GM21529 (cell line): ENCODE measurements at regions not wholly inside any gene's neighbourhood (a gene's known extent, or its start where the extent isn't known, plus 50 kb on each side); places are given as distances from the start of the nearest gene placed in this dataset.

Source experiments
- ATAC-seq: cut with Tn5 transposase; IDR thresholded peaks from one replicate; pipeline ENCODE4 v1.9.1; 2021; ENCODE audit not compliant: unreplicated experiment

DNA sequence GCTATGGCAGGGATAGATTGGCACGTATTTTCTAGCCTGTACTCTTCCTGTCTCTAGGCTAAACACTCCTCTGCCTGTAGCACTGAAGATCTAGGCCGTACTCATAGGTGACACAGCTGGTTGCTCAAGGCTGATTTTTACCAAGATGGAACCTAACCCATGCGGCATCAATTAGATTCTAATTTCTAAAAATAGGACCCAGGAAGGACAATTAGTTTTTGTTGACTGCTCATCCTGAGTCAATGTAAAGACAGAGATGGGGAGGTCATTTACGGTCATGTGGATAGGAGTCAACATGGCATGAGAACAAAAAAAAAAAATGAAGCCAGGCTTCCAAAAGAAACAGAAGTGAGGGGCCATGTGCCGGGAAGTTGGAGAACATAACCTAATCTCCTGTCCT lies 360.7 kb upstream of the ETAA1 start:
- ATAC-seq: no peak

DNA sequence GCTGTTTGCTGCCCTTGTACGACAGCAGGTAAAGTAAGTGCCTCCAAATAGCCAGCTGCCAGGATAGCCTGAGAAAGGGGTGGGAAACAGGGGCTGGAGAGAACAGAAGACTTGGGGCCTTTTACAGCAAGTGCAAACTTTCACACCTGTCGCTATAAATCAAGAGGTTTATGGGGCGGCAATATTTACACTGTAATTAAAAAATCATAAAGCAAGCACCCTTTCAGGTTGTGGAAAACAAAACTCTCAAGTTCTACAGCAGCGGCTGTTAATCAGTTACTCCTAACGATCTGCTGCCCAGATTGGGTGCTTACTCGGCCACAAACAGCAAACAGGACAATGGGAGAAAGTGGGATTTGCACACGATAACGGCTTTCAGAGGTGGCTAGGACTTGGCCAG lies 359.5 kb upstream of the ETAA1 start:
- ATAC-seq: no peak

DNA sequence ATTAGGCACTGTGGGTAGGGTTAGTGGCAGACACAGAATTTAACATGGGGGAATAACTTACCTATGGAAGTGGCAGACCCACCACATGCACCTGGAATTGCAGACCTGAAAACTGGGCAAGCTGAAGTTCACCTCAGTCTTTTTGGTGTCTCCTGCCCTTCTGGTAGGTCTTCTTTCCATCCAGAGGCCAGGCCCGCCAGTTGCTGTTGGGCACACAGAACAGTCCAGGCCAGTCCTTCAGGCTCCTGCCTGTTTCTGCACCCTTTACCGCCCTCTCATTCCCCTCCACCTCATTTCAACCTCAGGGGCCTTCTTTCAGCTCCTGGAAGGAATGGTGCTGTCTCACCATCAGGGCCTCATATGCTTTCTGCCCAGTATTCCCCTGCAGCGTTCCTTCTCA lies 358.9 kb upstream of the ETAA1 start:
- no peak for ATAC-seq

DNA sequence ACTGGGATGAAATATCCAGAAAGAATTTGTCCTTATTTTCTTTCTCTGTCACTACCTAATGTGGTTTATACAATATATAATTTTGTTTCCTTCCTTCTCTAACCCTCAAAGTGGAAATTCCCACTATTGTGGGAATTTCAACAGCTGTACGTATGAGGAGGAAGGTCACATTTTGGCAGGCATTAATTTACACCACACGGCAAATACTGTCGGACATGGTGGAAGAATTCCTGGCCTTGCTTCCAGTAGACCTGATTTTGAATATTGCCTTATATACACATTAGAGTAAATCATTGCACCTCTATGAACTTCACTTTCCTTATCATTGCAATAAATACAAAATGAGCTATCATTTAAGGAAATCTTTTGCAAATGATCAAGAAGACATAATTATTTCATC lies 358.1 kb upstream of the ETAA1 start:
- no peak for ATAC-seq

DNA sequence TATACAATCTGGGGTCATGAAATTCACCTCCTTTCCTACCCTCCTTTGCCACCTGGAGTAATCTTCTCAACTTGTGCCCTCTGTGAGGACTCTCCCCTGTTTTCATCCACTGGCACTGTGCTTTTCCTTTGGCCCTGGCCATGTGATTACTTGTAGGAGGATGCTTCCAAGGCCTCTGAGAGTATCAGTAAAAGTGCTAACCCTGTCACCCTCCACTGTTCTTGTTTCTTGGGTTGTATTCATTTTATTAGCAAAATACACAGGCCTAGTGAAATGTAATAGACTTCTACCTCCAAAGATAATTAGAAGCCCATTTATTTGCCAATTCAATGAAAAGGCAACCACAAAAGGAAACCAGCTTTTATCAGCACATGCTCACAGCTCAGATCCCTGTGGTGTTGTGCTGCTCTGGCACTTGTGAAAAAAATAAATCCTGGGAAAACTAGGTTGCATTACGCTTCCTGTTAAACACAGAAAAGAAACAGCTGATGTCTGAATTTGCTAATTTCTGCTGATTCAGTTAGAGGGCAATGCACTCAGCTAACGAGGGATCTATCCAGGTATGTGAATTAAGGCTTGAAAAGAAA lies 357.5 kb upstream of the ETAA1 start:
- no peak for ATAC-seq

DNA sequence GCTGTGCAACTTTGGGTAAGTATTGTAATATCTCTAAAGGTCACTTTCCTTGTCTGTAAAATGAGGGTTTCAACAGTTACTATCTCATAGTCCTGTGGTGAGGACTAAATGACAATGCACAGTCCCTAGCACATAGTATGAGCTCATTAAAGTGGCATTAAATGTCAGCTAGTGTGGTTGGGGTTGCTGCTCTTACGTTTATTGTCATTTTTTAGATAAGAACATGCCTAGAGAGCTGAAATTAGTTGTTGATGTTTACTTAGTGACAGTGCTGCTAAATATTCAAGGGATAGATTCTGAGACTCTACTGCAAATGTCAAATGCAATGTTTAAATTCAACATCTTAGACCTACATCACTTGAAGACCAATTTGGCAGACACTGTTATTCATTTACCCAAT lies 356.1 kb upstream of the ETAA1 start:
- no peak for ATAC-seq

DNA sequence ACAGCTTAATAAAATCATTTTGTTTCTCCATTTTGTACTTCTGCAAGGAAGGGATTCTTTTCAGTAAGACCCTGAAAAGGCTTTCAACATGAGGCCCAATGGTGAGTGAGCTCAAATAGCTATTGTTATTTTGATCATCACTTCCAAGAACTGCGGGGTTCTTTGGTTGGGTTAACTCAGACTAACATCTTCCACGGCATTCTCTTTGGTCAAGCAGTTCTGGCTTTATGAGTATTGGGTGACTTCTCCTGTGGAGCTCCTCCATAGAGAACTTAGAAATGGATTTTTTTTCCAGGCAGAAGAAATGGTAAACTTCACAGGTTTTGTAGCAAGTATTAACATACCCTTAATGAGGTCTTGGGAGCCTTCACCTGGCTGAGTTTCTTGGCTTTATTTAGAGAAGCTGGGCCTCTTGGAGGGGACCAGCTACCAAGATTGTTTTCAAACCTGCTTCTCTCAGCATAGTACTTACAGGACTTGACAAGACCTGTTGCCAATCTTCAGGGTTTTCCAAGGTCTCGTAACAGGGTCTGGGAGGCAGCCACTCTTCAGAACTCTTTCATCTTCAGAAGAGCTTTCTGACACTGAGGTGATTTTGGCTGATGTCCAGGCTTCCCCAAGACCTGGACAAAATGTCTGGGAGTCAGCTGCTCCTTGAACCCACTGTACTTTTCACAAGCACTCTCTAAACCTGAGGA lies 353.2 kb upstream of the ETAA1 start:
- ATAC-seq: no peak

DNA sequence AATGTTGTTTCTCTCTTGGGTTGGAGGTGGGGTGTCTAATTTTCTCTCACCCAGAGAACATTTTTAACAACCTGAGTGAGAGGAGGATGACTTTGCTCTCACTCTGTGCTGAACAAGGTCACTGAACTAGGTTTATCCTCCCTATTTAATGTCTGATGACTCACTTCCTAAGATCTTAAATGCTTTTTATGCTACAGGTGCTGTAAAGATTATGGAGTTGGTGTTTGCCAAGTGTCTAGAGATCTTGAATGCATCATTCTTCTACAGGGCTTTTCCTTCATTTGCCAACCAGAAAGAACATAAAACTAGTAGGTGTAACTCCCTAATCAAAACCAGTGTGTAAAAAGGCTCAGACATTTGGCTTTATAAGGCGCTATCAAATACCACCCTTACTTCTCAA lies 350.5 kb upstream of the ETAA1 start:
- no peak for ATAC-seq

DNA sequence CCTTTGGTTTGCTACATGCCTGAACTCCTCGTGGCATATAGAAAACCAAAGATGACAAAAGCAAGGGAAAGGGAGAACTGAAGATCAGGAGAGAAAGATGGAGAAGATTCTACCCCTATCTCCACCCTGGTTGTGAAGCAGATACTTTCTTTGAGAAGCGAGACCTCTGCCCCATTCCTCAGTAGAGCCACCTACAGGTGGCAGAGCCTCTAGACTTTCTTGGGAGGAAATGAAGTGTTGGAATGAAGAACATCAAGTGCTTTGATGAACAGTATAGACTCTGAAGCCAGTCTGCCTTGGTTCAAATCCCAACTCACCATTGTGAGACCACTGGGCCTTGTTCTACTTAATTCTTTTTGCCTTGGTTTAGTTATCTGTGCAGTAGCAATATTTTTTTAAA lies 348.8 kb upstream of the ETAA1 start:
- no peak for ATAC-seq

DNA sequence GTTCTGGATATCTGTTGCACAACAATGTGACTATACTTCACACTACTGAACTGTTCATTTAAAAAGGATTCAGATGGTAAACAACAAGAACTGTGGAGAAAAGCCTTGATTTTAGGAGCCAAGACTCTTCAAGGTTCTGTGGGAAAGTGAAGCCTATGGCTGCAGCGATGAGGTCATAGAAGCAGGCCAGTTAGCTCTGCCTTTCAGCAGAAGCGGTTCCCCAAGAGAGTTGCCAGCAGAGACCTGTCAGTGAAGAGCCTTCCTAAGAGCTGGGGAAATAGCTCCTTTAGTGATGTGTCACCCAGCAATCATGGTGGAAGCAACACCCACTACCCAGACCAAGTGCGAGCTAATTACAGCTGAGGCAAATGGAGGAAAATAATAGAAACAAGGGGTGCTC lies 346.5 kb upstream of the ETAA1 start:
- no peak for ATAC-seq

DNA sequence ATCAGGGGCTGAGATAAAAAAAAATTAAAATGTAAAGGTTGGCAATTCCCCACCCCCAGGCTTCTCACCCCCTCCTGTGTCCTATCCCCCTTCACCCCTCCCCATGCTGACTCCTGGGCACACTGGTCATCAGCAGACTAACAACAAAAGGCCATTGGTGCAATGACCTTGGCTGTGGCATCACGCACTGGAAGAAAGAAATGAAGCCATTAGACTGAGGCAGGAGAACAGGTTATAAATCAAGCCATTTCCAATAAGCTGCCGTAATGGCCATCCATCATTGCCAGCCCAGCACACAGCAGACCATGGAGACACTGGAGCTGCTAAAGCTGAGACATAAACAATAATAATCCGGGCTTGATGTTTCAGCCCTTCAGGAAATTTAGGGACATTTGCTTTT lies 342.4 kb upstream of the ETAA1 start:
- ATAC-seq: no peak

DNA sequence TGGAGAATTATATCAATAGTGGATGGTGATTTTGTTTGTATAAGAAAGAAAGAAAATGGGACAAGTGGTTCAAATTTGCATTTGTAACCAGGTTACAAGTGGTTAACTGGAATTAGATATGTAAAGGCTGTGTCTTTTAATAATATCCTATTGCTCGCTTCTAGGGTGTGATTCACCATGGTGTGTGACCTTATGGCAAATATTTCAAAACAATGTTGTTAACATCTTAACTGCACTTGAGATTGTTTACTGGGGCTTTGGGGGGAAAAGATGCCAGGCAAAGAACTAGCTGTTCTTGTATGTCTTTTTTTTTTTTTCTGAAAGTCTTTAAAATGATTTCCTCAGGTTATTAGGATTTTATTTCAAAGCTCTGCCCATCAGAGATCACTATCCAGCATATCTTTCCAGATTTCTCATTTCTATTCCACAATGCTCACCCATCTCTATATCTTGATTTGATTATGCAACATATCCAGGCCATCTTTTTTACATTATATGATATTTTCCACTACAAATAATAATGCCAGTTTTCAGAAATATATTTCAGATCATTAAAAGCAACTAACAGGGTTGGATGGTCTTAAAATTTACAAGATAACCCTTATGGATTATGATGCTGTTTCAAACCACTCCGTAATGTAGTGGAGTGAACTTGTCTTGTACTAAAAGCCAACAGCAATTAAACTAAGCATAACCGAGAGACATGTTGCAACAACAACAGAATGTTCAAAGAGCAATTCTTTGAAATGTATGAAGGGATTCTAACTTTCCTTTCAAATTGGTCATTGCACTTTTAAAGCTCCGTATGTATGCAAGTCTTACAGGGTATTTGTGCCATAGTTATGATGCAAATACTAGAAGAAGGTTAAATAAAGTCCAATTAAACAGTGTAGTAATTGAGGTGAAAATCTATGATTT lies 341.5 kb upstream of the ETAA1 start:
- no peak for ATAC-seq

DNA sequence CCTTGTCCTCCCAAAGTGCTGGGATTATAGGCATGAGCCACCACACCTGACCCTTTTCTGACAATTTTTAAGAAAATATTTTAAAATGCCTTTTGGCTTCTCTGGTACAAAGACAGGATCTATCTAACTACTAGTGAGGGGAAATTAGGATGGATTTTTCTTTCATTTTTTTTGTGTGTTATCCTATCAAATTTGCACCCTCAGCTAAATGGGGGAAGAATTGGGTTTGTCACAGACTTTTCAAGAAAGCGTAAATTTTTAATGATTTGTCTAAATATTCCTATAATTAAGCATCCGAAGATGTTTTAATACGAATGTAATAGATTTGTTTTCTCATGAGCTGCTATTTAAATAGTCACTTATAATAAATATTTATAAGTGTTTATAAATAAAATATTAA lies 340.0 kb upstream of the ETAA1 start:
- no peak for ATAC-seq

DNA sequence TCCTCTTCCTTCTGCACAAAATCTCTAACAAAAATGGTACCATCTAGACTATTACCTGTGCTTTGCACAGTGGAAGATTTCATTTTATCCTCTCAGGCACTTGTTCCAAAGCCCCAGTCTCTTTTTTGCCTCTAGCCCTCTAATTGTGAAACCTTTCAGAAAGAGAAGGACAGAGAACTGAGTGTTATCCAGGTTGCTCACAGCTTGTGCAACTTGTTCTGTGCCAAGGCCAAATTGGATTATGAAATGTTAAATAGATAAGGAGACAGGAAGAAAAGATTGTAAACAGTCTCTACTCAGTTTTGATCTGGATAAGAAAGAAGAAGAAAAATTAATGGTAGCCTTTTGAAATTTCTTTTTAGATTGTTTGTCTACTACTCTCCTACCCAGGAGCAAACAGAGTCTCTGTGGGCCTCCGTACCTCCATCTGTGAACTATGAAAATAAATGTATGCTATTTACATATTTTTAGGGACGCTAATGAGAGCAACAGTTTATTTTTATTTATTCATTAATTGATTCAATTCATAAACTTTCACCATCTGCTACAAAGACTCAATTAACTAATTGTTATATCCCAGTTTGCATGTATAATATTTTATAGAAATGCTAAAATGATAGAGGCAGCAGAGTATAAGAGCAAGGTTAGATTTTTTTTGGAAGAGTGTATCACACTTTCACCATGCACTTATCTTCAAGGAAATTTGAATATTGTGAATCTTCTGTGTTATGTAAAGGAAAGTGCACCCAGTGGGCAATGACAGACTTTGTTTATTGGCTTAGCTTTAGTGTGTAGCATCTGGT lies 339.0 kb upstream of the ETAA1 start:
- no peak for ATAC-seq

DNA sequence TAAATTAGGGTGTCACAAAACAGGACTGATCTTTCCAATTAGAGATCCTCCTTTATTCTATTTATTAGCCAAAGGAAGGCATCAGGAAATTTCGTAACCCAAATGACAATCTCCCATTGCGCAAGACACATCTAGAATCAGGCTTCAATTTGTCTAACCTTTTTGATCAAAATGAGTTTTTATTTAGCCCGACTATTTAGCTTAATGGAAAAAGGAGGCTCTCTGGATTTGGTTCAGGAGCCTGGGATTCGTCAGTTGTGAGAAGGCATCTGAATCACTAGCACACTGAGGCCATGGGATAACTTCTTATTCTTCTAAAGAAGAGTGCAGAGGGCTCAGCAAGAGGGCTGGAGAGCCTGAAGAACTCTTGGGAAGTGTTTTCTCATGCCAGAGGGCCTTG lies 332.1 kb upstream of the ETAA1 start:
- ATAC-seq: no peak

DNA sequence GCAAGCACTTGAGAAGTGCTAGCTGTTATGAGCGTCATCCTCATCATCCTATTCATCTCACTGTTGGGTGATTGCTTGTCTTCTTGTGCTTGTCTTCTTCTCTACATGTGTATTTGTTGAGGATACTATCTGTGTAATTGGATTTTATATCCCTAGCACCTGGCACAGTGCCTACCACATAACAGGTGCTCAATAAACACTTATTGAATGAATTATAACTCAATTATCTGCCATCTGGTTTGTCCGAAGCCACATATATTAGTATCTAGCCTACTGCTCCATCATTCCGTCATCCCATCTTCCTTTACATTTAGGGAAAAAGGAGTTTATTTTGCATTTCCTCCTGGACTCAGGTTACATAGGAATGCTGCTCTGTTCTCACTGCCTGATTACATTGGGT lies 330.4 kb upstream of the ETAA1 start:
- ATAC-seq: no peak

DNA sequence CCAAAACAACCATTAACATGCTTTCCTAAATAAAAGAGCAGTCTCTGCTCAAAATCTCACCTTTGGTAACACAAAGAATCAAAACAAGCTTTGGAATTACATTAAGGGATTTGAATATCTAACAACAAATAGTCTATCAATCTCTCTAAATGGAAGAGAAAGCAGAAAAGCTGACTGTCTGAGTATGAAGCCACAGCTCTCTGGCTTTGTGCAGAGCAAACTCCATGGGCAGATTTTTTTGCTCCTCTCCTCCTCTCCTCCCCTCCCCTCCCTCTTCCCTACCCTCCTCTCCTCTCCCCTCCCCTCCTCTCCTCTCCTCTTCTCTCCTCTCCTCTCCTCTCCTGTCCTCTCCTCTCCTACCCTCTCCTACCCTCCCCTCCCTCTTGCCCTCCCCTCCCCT lies 329.5 kb upstream of the ETAA1 start:
- ATAC-seq: no peak

DNA sequence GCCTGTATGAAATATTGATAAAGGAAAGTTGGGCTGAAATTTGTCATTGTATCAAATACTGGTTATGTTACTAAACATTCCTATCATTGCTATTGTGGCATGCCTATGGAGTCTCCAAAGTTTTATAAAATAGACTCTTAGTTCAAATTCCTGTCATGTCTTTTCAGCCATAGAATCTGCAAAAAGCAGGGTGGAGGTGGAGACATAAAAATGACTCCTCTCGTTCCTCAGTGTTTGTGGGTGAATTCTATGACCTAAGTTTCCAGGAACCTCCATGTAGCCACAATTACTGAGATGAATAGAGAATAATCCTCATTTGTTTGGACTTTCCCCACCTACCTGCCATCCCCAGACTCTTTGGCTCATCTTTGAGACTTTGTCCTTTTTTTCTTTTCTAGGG lies 326.3 kb upstream of the ETAA1 start:
- no peak for ATAC-seq

DNA sequence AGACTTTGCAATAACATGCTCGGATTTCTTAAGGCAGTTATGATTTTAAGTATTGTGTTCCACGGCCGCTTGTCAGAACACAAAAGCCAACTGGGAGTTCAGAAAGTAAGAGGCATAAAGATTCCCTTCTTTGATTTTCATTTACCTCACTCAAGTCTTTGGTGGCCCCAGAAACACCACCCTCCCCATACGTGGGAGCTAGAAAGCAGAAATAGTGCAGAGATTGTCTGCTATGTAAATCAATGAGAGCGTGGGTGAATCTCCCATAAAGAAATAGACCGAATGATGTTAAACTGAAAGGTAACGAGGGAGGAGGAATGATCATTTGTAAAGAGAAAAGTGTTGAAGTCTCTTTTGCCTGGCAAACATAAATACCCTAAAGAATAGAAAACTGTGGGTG lies 322.1 kb upstream of the ETAA1 start:
- ATAC-seq: no peak

DNA sequence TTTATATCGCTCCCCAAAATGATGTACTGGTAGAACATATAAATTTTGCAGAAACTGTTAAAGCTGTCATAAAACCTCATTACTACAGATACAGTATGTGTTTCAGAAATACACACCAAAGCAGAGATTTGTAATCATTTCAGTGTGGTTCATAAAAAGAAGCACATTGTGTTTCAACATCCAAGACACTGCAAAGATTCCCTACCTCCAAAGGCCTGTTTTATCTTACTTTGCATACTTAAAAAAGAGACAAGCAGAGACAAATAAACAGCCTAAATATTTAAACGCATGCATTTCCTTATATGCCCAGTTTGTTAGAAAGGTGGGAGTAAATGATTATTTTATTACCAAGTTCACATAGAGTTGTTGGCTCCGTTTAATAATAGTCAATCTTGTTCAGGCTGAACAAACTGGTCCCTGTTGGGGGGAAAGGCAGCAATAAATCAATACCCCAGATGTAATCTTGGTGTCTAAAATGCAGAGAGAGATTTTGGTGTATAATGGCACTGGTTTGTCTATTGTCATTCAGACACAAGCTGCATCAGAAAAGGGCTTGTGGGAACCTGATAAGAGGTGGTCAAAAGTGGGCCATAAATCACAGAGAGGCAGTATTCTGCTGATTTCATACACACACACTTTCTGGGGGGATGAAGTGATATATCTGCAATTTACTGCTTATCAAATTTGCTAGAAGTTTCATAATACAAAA lies 321.4 kb upstream of the ETAA1 start:
- no peak for ATAC-seq

DNA sequence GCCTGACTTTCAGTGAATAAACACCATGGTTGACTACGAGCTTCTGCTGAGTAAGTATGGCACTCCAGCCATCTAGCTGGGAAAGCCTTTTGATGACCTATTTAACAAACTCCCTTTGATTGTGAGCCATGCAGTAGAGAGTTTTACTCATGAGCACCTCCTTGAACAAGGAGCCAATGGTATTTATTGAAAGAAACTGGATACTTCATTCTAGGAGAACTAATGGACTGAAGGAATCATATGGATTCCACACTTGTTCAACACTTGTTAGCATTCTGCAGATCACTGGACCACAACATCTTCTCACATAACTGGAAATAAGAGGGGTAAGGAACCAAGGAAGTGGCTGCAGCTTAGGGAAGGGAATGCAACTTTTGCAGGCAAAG lies 320.9 kb upstream of the ETAA1 start:
- no peak for ATAC-seq
